ENCODE measurements at regions not wholly inside any gene's neighbourhood (a gene's known extent, or its start where the extent isn't known, plus 50 kb on each side); places are given as distances from the start of the nearest gene placed in this dataset.

DNA sequence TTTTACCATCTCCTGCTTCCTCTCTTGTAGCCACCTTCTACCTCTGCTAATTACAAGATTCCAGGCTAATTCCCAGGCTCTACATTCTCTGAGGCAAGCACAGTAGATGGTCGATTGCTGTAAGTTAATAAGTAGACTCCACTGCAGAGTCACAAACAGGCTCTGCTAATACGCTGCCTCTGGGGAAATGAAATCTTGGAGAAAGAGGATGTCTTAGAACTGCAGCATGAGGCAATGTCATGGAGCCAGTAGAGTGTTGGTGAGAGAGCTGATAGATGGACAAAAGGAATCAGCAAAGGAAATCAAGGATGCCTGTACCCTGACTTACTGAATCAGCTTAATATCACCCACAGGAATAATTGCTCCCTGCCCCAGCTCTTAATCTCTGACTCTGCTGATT is 1260.3 kb downstream of the XPNPEP1 start:
- H3K36me3 Mint-ChIP-seq, result no peaks in the 10 kb centered on the region
- H3K4me3 Mint-ChIP-seq, result no peak overlapping the region
- DNase-seq, result no peak
- H3K27ac Mint-ChIP-seq, result no peak overlapping the region
- H3K4me1 Mint-ChIP-seq, result no peaks in the 10 kb centered on the region
- H3K9me3 Mint-ChIP-seq, result peaks cover 2% of the 10 kb centered on the region
- H3K27me3 Mint-ChIP-seq, result no peaks in the 10 kb centered on the region
- CTCF ChIA-PET, result no interaction called here

DNA sequence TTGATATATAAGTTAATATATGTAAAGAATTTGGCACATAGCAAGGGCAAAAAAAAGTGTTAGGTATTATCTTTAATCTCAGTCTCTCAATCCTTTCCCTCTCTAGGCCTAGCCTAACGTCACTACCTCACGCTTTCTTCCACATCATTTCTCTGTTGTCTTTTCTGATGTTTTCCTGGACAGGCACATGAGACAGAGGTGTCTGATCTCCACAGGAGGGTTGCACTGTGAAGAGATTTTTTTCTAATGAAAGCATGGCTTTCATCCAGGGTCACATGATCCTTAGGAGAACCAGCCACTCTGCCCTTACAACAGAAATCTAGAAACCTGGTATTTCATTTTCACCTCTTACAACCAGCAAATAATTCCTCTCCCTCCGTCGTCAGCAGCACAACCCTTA is 1268.3 kb downstream of the XPNPEP1 start:
- DNase-seq, result no peak
- no peaks in the 10 kb centered on the region for H3K4me1 Mint-ChIP-seq
- H3K27me3 Mint-ChIP-seq, result no peaks in the 10 kb centered on the region
- H3K27ac Mint-ChIP-seq, result no peak overlapping the region
- H3K36me3 Mint-ChIP-seq, result no peaks in the 10 kb centered on the region
- H3K4me3 Mint-ChIP-seq, result no peak overlapping the region
- H3K9me3 Mint-ChIP-seq, result peaks cover 16% of the 10 kb centered on the region
- CTCF ChIA-PET, result no interaction called here

DNA sequence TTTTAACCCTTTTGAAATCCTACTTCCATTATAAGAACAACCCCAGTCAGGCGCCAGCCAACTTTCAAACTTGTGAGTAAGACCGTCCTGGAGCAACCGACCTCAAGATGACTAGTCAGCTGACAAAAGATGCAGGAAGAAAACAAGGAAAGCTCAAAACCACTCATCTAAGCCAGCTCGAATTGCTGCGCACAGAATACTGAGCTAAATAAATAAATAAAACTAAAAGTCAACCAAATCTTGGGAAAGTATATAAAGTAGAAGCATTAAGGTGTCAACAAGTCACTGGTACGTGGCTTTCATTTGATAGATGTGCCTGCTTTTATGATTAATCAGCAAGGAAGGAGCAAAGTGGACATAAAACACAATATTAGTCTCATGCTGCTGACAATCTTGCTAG is 1269.8 kb downstream of the XPNPEP1 start:
- Mint-ChIP-seq H3K9me3 (peaks cover 20% of the 10 kb centered on the region), H3K36me3 (no peaks in the 10 kb centered on the region)

DNA sequence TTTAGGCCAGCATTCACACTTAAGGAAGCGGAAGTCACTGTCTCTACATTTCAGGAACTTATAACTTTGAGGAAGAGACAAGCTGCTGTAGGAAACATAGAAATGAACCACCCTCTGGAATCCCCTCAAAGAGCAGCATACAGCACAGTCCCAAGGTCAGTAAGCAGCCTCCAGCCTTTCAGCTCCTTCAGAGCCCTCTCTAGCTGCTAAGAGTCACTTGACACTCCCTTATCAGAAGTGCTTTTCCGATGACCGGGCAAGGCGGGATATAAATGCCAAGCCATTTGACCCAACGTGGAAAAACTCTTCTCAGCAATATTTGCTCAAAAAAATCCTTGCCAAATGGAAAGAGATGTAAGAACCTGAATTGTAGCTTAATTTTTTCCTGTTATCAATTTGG is 1284.3 kb downstream of the XPNPEP1 start:
- Mint-ChIP-seq H3K27ac (no peak overlapping the region), H3K4me1 (no peaks in the 10 kb centered on the region), H3K9me3 (peaks cover 9% of the 10 kb centered on the region), H3K27me3 (no peaks in the 10 kb centered on the region), H3K4me3 (no peak overlapping the region), H3K36me3 (no peaks in the 10 kb centered on the region)
- DNase-seq, result no peak
- CTCF ChIA-PET, result no interaction called here

More for the DNA sequence above, 1269.8 kb downstream of the XPNPEP1 start:
- no peak for DNase-seq
- Mint-ChIP-seq H3K27me3 (no peaks in the 10 kb centered on the region), H3K4me3 (no peak overlapping the region), H3K4me1 (no peaks in the 10 kb centered on the region), H3K27ac (no peak overlapping the region)
- CTCF ChIA-PET, result no interaction called here

DNA sequence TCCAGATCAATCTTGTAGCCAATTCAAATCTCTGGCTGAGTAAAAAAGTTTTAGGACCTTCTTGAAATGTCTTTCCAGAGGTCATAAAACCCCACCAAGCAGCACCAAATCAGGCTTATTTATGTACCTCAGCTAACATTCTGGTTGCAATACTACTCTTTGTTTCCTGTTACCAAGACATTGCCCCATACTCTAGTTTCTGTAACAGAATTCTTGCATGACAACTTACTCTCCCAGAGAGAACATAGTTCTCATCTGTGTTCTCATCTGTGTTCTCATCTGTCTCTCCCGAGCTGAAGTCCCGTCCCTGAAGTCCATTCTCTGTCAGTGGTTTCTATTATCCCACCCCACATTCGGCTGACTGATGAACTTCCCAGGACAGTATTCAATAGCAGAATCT is 1285.1 kb downstream of the XPNPEP1 start:
- no peaks in the 10 kb centered on the region for H3K27me3 Mint-ChIP-seq
- no peak overlapping the region for H3K27ac Mint-ChIP-seq
- no peaks in the 10 kb centered on the region for H3K4me1 Mint-ChIP-seq
- no peak for DNase-seq
- no peaks in the 10 kb centered on the region for H3K36me3 Mint-ChIP-seq
- H3K4me3 Mint-ChIP-seq, result no peak overlapping the region
- CTCF ChIA-PET, result no interaction called here
- H3K9me3 Mint-ChIP-seq, result peaks cover 6% of the 10 kb centered on the region

DNA sequence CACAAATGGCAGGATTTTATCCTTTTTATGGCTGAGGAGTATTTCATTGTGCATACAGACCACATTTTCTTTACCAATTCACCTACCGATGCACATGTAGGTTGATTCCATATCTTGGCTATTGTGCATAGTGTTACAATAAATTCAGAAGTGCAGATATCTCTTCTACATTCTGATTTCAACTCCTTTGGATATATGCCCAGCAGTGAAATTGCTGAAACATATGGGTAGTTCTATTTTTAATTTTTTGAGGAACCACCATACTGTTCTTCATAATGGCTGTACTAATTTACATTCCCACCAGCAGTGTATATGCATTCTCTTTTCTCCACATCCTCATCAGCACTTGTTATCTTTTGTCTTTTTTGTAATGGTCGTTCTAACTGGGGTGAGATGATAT is 1290.3 kb downstream of the XPNPEP1 start:
- Mint-ChIP-seq H3K9me3 (no peaks in the 10 kb centered on the region), H3K4me3 (no peak overlapping the region), H3K27ac (no peak overlapping the region), H3K4me1 (no peaks in the 10 kb centered on the region), H3K36me3 (no peaks in the 10 kb centered on the region), H3K27me3 (no peaks in the 10 kb centered on the region)
- no peak for DNase-seq
- CTCF ChIA-PET, result no interaction called here

DNA sequence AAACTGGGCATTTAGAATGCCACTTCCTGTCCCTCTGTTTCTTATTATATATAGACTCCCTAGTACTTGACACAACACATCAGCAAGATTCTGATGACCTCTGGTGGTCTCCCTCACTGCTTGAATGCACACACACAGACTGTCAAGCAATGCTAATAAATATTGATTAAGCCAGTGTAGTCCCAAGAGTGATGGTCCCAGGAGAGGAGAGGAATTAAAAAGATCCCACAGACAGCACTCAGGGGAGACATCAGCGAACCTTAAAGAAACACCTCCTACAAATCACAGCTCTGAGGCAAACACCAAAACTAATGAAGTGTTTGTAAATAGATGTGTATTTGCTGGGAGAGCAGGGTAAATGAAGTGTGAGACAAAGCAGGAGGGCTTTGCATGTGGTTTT is 1291.2 kb downstream of the XPNPEP1 start:
- Mint-ChIP-seq H3K27me3 (no peaks in the 10 kb centered on the region), H3K4me3 (no peak overlapping the region), H3K9me3 (no peaks in the 10 kb centered on the region), H3K4me1 (no peaks in the 10 kb centered on the region), H3K36me3 (no peaks in the 10 kb centered on the region), H3K27ac (no peak overlapping the region)
- DNase-seq, result no peak
- CTCF ChIA-PET, result no interaction called here

DNA sequence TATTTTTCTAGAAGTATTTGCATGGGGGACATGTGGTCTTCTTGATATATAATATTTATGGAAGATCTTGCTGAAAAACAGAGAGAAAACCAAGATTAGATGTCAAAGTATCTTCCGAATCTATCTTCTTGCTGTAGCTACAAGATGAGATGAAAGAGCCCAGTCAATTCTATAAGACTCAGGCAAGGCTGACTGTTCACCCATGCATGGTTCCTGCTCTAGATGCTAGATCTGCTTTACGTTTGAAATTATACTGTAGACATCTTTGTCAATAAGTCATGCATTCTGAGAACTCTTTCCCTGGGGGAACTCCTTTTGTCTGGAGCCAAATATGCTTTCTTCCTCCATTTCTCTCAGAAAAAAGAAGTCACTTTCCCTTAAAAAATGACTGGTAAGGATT is 1292.0 kb downstream of the XPNPEP1 start:
- H3K4me3 Mint-ChIP-seq, result no peak overlapping the region
- CTCF ChIA-PET, result no interaction called here
- no peaks in the 10 kb centered on the region for H3K36me3 Mint-ChIP-seq
- no peaks in the 10 kb centered on the region for H3K27me3 Mint-ChIP-seq
- no peaks in the 10 kb centered on the region for H3K9me3 Mint-ChIP-seq
- DNase-seq, result no peak
- no peak overlapping the region for H3K27ac Mint-ChIP-seq
- no peaks in the 10 kb centered on the region for H3K4me1 Mint-ChIP-seq

DNA sequence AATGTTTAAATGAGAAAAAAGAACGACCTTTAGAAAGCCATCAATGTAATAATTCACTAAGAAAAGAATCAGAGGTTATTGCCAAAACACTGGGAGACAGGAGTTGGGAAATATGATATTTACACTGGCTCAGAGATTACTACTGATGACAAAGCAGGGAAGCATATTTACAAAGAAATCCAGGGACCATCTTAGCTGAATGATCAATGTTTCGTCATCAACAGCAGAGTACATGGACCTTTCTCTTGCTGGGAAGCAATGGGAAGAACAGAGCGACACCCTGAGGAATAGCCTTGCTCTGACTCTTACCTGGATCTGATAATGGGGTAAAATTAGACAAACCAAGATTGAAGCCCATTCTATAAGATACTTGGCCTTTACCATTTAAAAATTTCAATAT is 1293.5 kb downstream of the XPNPEP1 start:
- Mint-ChIP-seq H3K27me3 (no peaks in the 10 kb centered on the region), H3K36me3 (no peaks in the 10 kb centered on the region), H3K9me3 (no peaks in the 10 kb centered on the region), H3K27ac (no peak overlapping the region), H3K4me3 (no peak overlapping the region), H3K4me1 (no peaks in the 10 kb centered on the region)
- CTCF ChIA-PET, result no interaction called here
- no peak for DNase-seq

DNA sequence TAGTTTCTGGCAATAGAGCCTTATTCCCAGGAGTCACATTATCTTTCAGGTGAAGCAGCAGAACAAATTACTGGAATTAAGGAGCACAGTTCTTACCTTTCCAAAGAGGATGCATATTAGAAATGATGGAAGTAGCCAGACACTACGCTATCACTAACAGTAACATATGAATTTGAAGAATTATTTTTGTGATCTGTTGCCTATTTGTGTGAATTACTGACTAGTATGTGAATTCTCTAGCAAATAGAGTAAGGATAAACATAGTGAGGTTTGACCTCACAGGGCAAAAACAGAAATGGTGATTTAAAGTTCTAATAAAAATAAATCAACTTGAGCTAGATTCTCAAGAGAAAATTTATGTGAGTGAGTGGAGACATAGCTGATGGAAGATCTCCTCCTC is 1299.3 kb downstream of the XPNPEP1 start:
- CTCF ChIA-PET, result no interaction called here
- H3K27ac Mint-ChIP-seq, result no peak overlapping the region

DNA sequence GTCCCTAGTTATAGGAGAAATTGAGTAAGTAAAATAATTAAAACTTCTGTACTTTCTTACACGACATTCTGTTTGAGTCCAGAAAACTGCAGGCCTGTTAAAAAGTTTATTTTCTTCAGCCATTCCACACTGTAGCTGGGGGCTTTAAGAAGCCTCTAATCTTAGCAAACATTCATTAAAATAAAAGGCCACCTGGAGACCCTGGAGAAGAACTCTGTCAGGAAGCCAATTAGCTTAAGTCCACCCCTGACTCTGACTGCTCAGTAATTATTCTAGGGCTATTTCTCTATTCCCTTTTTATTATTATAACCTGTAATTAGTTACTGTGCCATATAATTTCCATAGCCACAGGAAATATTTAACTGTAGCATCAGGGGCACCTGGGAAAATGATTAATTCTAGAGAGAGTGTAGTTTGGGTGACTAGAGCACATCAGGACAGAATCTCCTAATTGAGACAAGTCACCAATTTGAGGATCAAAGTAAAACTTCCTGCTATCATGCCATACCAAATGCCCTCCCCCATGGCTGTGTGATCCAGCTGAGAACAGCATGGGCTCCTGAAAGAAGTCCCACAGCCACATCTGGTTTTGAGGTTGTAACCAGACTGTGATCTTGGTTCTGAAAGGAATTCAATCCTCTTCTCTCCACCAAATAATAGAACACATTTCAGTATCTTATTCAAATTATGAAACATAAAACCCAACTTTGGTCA is 1302.3 kb downstream of the XPNPEP1 start:
- no peak for DNase-seq
- Mint-ChIP-seq H3K4me3 (no peak overlapping the region), H3K27ac (no peak overlapping the region), H3K4me1 (no peaks in the 10 kb centered on the region), H3K9me3 (no peaks in the 10 kb centered on the region), H3K36me3 (no peaks in the 10 kb centered on the region), H3K27me3 (no peaks in the 10 kb centered on the region)
- CTCF ChIA-PET, result no interaction called here

More for the DNA sequence above, 1299.3 kb downstream of the XPNPEP1 start:
- no peaks in the 10 kb centered on the region for H3K36me3 Mint-ChIP-seq
- no peak overlapping the region for H3K4me3 Mint-ChIP-seq
- H3K27me3 Mint-ChIP-seq, result no peaks in the 10 kb centered on the region
- no peaks in the 10 kb centered on the region for H3K9me3 Mint-ChIP-seq
- no peaks in the 10 kb centered on the region for H3K4me1 Mint-ChIP-seq
- no peak for DNase-seq

DNA sequence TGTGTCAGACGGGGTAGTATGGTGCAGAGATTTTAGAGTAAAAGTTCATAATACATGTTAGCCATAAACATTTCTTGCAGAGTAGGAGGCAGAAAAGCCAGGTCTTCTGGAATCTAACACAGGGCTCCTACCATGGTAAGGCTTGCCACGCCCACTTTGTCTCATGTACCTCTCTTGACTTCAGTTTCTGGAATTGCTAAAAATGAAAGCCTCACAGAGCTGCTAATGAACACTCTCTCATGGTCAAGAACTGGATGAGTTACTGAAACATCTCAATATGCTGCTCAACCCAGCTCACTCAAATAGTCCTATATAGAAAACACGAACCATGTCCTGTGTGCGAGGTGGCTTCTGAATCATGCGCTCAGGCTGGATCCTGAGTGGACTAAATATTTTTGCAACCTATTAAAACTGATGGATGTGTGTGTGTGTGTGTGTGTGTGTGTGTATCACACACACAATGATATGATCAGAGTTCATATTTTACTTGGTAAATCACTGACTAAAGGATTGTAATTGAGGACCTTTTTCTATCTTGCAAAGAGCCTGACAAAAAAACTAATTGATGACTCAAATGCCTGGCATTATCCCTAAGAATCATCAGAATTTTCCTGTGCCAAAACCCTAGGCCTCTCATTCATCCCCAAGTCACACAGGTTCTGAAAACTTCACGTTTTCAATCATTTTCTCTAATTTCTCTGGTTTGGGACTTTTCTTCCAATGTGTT is 1306.6 kb downstream of the XPNPEP1 start:
- DNase-seq, result no peak
- Mint-ChIP-seq H3K4me1 (no peaks in the 10 kb centered on the region), H3K27ac (no peak overlapping the region), H3K27me3 (no peaks in the 10 kb centered on the region), H3K4me3 (no peak overlapping the region), H3K9me3 (no peaks in the 10 kb centered on the region), H3K36me3 (no peaks in the 10 kb centered on the region)
- CTCF ChIA-PET, result no interaction called here

DNA sequence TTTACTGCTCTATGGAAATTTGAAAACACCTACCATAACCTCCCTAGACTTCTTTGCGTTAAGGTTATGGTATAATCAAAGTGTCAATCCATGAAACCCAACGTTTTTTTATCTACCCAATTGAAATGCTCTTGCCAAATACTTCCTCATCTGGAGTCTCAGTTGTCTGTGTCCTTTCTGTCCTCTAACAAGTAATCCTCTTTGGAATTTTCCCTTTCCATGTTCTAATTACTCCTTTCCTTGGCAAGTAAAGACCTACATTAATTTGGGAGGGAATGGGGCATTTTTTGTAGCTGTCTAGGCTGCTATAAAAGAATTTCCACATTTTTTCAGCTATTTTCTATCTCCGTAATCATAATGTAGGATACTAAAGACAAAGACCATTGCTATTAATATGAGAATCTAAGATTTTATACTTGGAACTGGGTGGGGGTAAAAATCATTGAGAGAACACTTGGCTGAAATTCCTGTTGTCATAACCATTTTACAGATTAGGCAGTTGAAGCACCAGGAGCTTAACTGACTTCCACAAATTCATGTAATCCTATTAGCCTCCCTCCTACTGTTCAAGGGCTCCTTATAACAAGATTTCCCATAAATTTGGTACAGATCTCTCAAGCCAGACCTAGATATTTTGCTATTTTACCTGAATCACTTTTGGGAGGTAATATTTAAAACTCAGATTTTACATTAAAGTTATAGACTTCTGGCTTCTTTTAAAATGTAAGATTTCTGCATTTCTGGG is 1307.6 kb downstream of the XPNPEP1 start:
- no peaks in the 10 kb centered on the region for H3K4me1 Mint-ChIP-seq
- no peaks in the 10 kb centered on the region for H3K36me3 Mint-ChIP-seq
- H3K27ac Mint-ChIP-seq, result no peak overlapping the region
- H3K9me3 Mint-ChIP-seq, result no peaks in the 10 kb centered on the region
- DNase-seq, result no peak
- CTCF ChIA-PET, result no interaction called here
- no peak overlapping the region for H3K4me3 Mint-ChIP-seq
- no peaks in the 10 kb centered on the region for H3K27me3 Mint-ChIP-seq

DNA sequence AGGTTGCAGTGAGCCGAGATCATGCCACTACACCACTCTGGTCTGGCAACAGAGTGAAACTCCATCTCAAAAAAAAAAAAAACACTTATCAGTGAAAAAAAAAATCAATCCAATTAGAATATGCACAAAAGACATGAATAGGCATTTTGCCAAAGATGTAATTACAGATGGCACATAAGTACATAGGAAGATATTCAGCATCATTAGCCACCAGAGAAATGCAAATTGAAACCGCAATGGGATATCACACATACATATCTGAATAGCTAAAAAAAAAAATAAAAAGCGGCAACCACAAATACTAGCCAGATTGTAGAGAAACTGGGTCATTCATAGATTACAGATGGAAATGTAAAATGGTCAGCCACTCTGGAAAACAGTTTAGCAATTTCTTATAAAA is 1310.8 kb downstream of the XPNPEP1 start:
- no peak for DNase-seq
- no peak overlapping the region for H3K27ac Mint-ChIP-seq

DNA sequence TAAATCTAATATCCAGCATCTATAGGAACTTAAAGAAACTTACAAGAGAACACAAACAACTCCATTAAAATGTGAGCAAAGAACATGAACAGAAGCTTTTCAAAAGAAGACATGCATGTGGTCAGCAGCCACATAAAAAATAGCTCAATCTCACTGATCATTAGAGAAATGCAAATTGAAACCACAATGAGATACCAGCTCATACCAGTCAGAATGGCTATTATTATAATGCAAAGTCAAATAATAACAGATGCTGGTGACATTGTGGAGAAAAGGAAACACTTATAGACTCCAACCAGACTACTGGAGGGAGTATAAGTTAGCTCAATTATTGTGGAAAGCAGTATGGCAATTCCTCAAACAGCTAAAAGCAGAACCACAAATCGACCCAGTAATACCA is 1314.5 kb downstream of the XPNPEP1 start:
- H3K27me3 Mint-ChIP-seq, result no peaks in the 10 kb centered on the region
- H3K36me3 Mint-ChIP-seq, result no peaks in the 10 kb centered on the region
- H3K4me1 Mint-ChIP-seq, result no peaks in the 10 kb centered on the region
- peaks cover 6% of the 10 kb centered on the region for H3K9me3 Mint-ChIP-seq
- H3K4me3 Mint-ChIP-seq, result no peak overlapping the region
- CTCF ChIA-PET, result no interaction called here
- DNase-seq, result no peak
- no peak overlapping the region for H3K27ac Mint-ChIP-seq

More for the DNA sequence above, 1310.8 kb downstream of the XPNPEP1 start:
- Mint-ChIP-seq H3K4me1 (no peaks in the 10 kb centered on the region), H3K27me3 (no peaks in the 10 kb centered on the region), H3K4me3 (no peak overlapping the region), H3K9me3 (peaks cover 6% of the 10 kb centered on the region), H3K36me3 (no peaks in the 10 kb centered on the region)
- CTCF ChIA-PET, result no interaction called here
